DMS53 (cell line): ENCODE measurements at regions not wholly inside any gene's neighbourhood (a gene's known extent, or its start where the extent isn't known, plus 50 kb on each side); places are given as distances from the start of the nearest gene placed in this dataset.

ENCODE experiments used
- DNase-seq: peaks from one replicate; lab custom pipeline; 2025; lab: John Stamatoyannopoulos, UW

GRCh38 chr7:80082213-80082612 lies 52.4 kb upstream of the GNAI1 start:
- no peak for DNase-seq

- DNase-seq = no peak
These were observed 55.7 kb upstream of the GNAI1 start for GRCh38 chr7:80078886-80079285.

GRCh38 chr7:80078159-80078731 lies 56.4 kb upstream of the GNAI1 start:
- peak; percentile 47 for DNase-seq

- no peak for DNase-seq
These were observed 64.2 kb upstream of the GNAI1 start for GRCh38 chr7:80070391-80070790.

- DNase-seq = no peak
These were observed 68.0 kb upstream of the GNAI1 start for GRCh38 chr7:80066639-80067038.

GRCh38 chr7:80063834-80064233 lies 70.8 kb upstream of the GNAI1 start:
- no peak for DNase-seq

GRCh38 chr7:80060218-80060806 lies 74.3 kb upstream of the GNAI1 start:
- DNase-seq = peak; percentile 83

- no peak for DNase-seq
These were observed 77.1 kb upstream of the GNAI1 start for GRCh38 chr7:80057488-80057887.

GRCh38 chr7:80054356-80054755 lies 80.3 kb upstream of the GNAI1 start:
- no peak for DNase-seq

- DNase-seq = peak; percentile 97
These were observed 81.5 kb upstream of the GNAI1 start for GRCh38 chr7:80053124-80053523.

- peak; percentile 69 for DNase-seq
These were observed 86.7 kb upstream of the GNAI1 start for GRCh38 chr7:80047856-80048459.

GRCh38 chr7:80047032-80047431 lies 87.6 kb upstream of the GNAI1 start:
- DNase-seq = peak; percentile 81

GRCh38 chr7:80044796-80045195 lies 89.8 kb upstream of the GNAI1 start:
- DNase-seq = no peak

GRCh38 chr7:80040752-80041151 lies 93.9 kb upstream of the GNAI1 start:
- no peak for DNase-seq

GRCh38 chr7:80040335-80040734 lies 94.3 kb upstream of the GNAI1 start:
- DNase-seq = no peak

GRCh38 chr7:80039251-80039884 lies 95.3 kb upstream of the GNAI1 start:
- DNase-seq = no peak

- no peak for DNase-seq
These were observed 96.9 kb upstream of the GNAI1 start for GRCh38 chr7:80037689-80038088.

- no peak for DNase-seq
These were observed 98.5 kb upstream of the GNAI1 start for GRCh38 chr7:80036107-80036506.

GRCh38 chr7:80028717-80029116 lies 105.9 kb upstream of the GNAI1 start:
- DNase-seq = no peak

GRCh38 chr7:80027611-80028173 lies 106.9 kb upstream of the GNAI1 start:
- DNase-seq = no peak

- DNase-seq = no peak
These were observed 107.9 kb upstream of the GNAI1 start for GRCh38 chr7:80026766-80027165.

GRCh38 chr7:80020277-80020676 lies 114.4 kb upstream of the GNAI1 start:
- DNase-seq = peak; percentile 62

GRCh38 chr7:80019809-80020207 lies 114.8 kb upstream of the GNAI1 start:
- peak; percentile 17 for DNase-seq
